Middle frontal gyrus (tissue), 1 donor: ENCODE measurements at regions not wholly inside any gene's neighbourhood (a gene's known extent, or its start where the extent isn't known, plus 50 kb on each side); places are given as distances from the start of the nearest gene placed in this dataset.

Experiments
- DNase-seq: peaks from one replicate; pipeline ENCODE4 v3.0.0-alpha.2; 2015; ENCODE audit warnings: low spot score; ENCODE audit errors: extremely low spot score

- no peak for DNase-seq
Observed at GRCh38 chr5:58121391-58121790, 338.5 kb downstream of the PLK2 start.

- DNase-seq, result no peak
Observed at GRCh38 chr5:58117542-58117941, 342.3 kb downstream of the PLK2 start.

GRCh38 chr5:58116346-58116745, 343.5 kb downstream of the PLK2 start:
- DNase-seq, result no peak

- no peak for DNase-seq
Observed at GRCh38 chr5:58115811-58116210, 344.1 kb downstream of the PLK2 start.

GRCh38 chr5:58114324-58114723, 345.6 kb downstream of the PLK2 start:
- no peak for DNase-seq

- DNase-seq, result no peak
Observed at GRCh38 chr5:58113172-58113571, 346.7 kb downstream of the PLK2 start.

GRCh38 chr5:58108511-58108910, 351.4 kb downstream of the PLK2 start:
- no peak for DNase-seq

- no peak for DNase-seq
Observed at GRCh38 chr5:58107704-58108103, 352.2 kb downstream of the PLK2 start.

- no peak for DNase-seq
Observed at GRCh38 chr5:58106754-58107410, 353.0 kb downstream of the PLK2 start.

- DNase-seq, result no peak
Observed at GRCh38 chr5:58105836-58106235, 354.1 kb downstream of the PLK2 start.

- no peak for DNase-seq
Observed at GRCh38 chr5:58099257-58099656, 360.6 kb downstream of the PLK2 start.

- no peak for DNase-seq
Observed at GRCh38 chr5:58094031-58094430, 365.9 kb downstream of the PLK2 start.

- no peak for DNase-seq
Observed at GRCh38 chr5:58090704-58091103, 369.2 kb downstream of the PLK2 start.

GRCh38 chr5:58088941-58089340, 370.9 kb downstream of the PLK2 start:
- no peak for DNase-seq

- no peak for DNase-seq
Observed at GRCh38 chr5:58087905-58088304, 372.0 kb downstream of the PLK2 start.

- DNase-seq, result no peak
Observed at GRCh38 chr5:58087123-58087522, 372.8 kb downstream of the PLK2 start.

GRCh38 chr5:58085800-58086199, 374.1 kb downstream of the PLK2 start:
- DNase-seq, result no peak

- DNase-seq, result no peak
Observed at GRCh38 chr5:58081435-58081834, 378.5 kb downstream of the PLK2 start.

- no peak for DNase-seq
Observed at GRCh38 chr5:58080573-58080972, 379.3 kb downstream of the PLK2 start.

GRCh38 chr5:58077966-58078365, 381.9 kb downstream of the PLK2 start:
- no peak for DNase-seq

GRCh38 chr5:58077416-58077815, 382.5 kb downstream of the PLK2 start:
- DNase-seq, result no peak

GRCh38 chr5:58076483-58077257, 383.2 kb downstream of the PLK2 start:
- DNase-seq, result no peak

GRCh38 chr5:58075907-58076306, 384.0 kb downstream of the PLK2 start:
- DNase-seq, result no peak
